A549 (cell line): ENCODE measurements at regions not wholly inside any gene's neighbourhood (a gene's known extent, or its start where the extent isn't known, plus 50 kb on each side); places are given as distances from the start of the nearest gene placed in this dataset.

ENCODE experiments used
- ATAC-seq, 2 experiments: fragments of 200-7000 bp in 1 of 2; fragments of >200 bp in 1 of 2; cut with Nextera tagmentation in 1 of 2; cut with Tn5 transposase in 1 of 2; 3 replicates each; pipeline versions ENCODE4 v1.8.0 to v1.9.1; 2018 to 2020; ENCODE audit warnings: mild to moderate bottlenecking in 1 of 2, moderate library complexity in 1 of 2
- CTCF ChIA-PET: fragments of 300-600 bp; sonication (Branson Sonifier 250); formaldehyde crosslinking; extraction: SDS; loops from one replicate; lab custom pipeline; 2021; ENCODE audit warnings: antibody characterized with exemption, inconsistent platforms; lab: Yijun Ruan, JAX
- POLR2A ChIA-PET: fragments of 350-600 bp; formaldehyde crosslinking; extraction: SDS; loops from one replicate; lab custom pipeline; 2021; ENCODE audit warnings: antibody characterized with exemption, inconsistent platforms; lab: Yijun Ruan, JAX
- DNase-seq, 2 experiments: peaks; one replicate each; pipeline versions ENCODE4 v3.0.0 to v3.0.0-alpha.2; 2011 to 2016; ENCODE audit warnings: low read depth in 1 of 2, low spot score in 1 of 2
- FAIRE-seq: peaks from 2 replicates; lab custom pipeline; 2011; peaks lifted over from hg19 to GRCh38; lab: Jason Lieb, UNC
- H3K27ac ChIP-seq, 2 experiments: fragments of >200 bp; sonication (Bioruptor Twin); formaldehyde crosslinking; 3 replicates each; pipeline ENCODE4 v1.5.1; 2016 to 2017
- H3K4me1 ChIP-seq: fragments of >200 bp; sonication (Bioruptor Twin); formaldehyde crosslinking; 3 replicates; pipeline ENCODE4 v1.6.1; 2016
- H3K4me2 ChIP-seq: fragments of >200 bp; sonication (Bioruptor Twin); formaldehyde crosslinking; 3 replicates; pipeline ENCODE4 v1.6.1; 2016
- H3K4me3 ChIP-seq: fragments of >200 bp; sonication (Bioruptor Twin); formaldehyde crosslinking; 3 replicates; pipeline ENCODE4 v1.5.1; 2016
- H3K9me3 ChIP-seq: fragments of >200 bp; sonication (Bioruptor Twin); formaldehyde crosslinking; 3 replicates; pipeline ENCODE4 v1.6.1; 2016
- CHD4 ChIP-seq: fragments of 200-600 bp; sonication (generic); IDR thresholded peaks from 2 replicates; pipeline ENCODE4 v1.6.1; 2016; ENCODE audit warnings: antibody characterized with exemption, mild to moderate bottlenecking, borderline replicate concordance
- EHMT2 ChIP-seq: fragments of 200-600 bp; sonication (generic); IDR thresholded peaks from 2 replicates; pipeline ENCODE4 v1.6.1; 2016; ENCODE audit warnings: antibody characterized with exemption, low read depth, mild to moderate bottlenecking, moderate library complexity
- ELK1 ChIP-seq: fragments of 150-350 bp; IDR thresholded peaks from 2 replicates; pipeline ENCODE4 v1.6.1; 2014; ENCODE audit warnings: low read depth, mild to moderate bottlenecking, low read length
- ESRRA ChIP-seq: fragments of 150-350 bp; IDR thresholded peaks from 2 replicates; pipeline ENCODE4 v1.6.1; 2014; ENCODE audit warnings: mild to moderate bottlenecking, low read length, borderline replicate concordance
- FOSL2 ChIP-seq, 2 experiments: fragments of 450-650 bp in 1 of 2; fragments of >200 bp in 1 of 2; sonication (Bioruptor Twin) in 1 of 2; formaldehyde crosslinking; IDR thresholded peaks; 2 replicates each; pipeline versions ENCODE4 v1.5.0 to v1.6.1; 2016 to 2020; ENCODE audit warnings: mild to moderate bottlenecking in 1 of 2, moderate library complexity in 1 of 2
- HES2 ChIP-seq: fragments of >200 bp; sonication (Bioruptor Twin); formaldehyde crosslinking; IDR thresholded peaks from 2 replicates; pipeline ENCODE4 v1.6.1; 2016
- JUNB ChIP-seq: fragments of >200 bp; sonication (Bioruptor Twin); formaldehyde crosslinking; IDR thresholded peaks from 2 replicates; pipeline ENCODE4 v1.6.1; 2016
- KDM5A ChIP-seq: fragments of 200-600 bp; sonication (generic); IDR thresholded peaks from 2 replicates; pipeline ENCODE4 v1.6.1; 2016; ENCODE audit warnings: antibody characterized with exemption, mild to moderate bottlenecking
- MAFK ChIP-seq: fragments of 450-650 bp; IDR thresholded peaks from 2 replicates; pipeline ENCODE4 v1.6.1; 2014; ENCODE audit not compliant: partially characterized antibody
- MAX ChIP-seq: IDR thresholded peaks from 2 replicates; pipeline ENCODE4 v1.6.1; 2012
- MYC ChIP-seq: IDR thresholded peaks from 2 replicates; pipeline ENCODE4 v1.6.1; 2012; ENCODE audit warnings: mild to moderate bottlenecking, inconsistent platforms, low read length, improper control_type of control experiment, borderline replicate concordance
- PBX3 ChIP-seq: IDR thresholded peaks from 2 replicates; pipeline ENCODE4 v1.6.1; 2012
- ZNF302 ChIP-seq: fragments of 250-450 bp; sonication (Bioruptor Pico); IDR thresholded peaks from 2 replicates; pipeline ENCODE4 v1.9.0; 2021; ENCODE audit warnings: inconsistent platforms, mild to moderate bottlenecking, moderate library complexity
- ZSCAN20 ChIP-seq: fragments of 250-450 bp; sonication (Bioruptor Pico); IDR thresholded peaks from 2 replicates; pipeline ENCODE4 v1.8.0; 2022; ENCODE audit warnings: mild to moderate bottlenecking, moderate library complexity
- WGBS: methylation state at CpG from one replicate; pipeline ENCODE4 v1.1.6; 2017; ENCODE audit errors: missing lambda C conversion rate; 5-methylcytosine and 5-hydroxymethylcytosine counted together
- TF ChIP-seq, protein P1 (sequence below): fragments of 200-600 bp; sonication (generic); IDR thresholded peaks from 2 replicates; pipeline ENCODE4 v1.6.1; 2016; ENCODE audit warnings: antibody characterized with exemption, mild to moderate bottlenecking, moderate library complexity
- TF ChIP-seq, protein P2 (sequence below): IDR thresholded peaks from 2 replicates; pipeline ENCODE4 v1.6.1; 2012; ENCODE audit warnings: low read depth, borderline replicate concordance

GRCh38 chr16:64771273-64771672 is 350.6 kb downstream of the CDH11 start (continued):
- TF ChIP-seq MYC (no peak), EHMT2 (no peak), JUNB (no peak), HES2 (no peak)
- TF ChIP-seq, protein P1, sequence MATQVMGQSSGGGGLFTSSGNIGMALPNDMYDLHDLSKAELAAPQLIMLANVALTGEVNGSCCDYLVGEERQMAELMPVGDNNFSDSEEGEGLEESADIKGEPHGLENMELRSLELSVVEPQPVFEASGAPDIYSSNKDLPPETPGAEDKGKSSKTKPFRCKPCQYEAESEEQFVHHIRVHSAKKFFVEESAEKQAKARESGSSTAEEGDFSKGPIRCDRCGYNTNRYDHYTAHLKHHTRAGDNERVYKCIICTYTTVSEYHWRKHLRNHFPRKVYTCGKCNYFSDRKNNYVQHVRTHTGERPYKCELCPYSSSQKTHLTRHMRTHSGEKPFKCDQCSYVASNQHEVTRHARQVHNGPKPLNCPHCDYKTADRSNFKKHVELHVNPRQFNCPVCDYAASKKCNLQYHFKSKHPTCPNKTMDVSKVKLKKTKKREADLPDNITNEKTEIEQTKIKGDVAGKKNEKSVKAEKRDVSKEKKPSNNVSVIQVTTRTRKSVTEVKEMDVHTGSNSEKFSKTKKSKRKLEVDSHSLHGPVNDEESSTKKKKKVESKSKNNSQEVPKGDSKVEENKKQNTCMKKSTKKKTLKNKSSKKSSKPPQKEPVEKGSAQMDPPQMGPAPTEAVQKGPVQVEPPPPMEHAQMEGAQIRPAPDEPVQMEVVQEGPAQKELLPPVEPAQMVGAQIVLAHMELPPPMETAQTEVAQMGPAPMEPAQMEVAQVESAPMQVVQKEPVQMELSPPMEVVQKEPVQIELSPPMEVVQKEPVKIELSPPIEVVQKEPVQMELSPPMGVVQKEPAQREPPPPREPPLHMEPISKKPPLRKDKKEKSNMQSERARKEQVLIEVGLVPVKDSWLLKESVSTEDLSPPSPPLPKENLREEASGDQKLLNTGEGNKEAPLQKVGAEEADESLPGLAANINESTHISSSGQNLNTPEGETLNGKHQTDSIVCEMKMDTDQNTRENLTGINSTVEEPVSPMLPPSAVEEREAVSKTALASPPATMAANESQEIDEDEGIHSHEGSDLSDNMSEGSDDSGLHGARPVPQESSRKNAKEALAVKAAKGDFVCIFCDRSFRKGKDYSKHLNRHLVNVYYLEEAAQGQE = no peak

GRCh38 chr16:64762211-64762610 is 359.7 kb downstream of the CDH11 start:
- FAIRE-seq (no peak), ATAC-seq (no peak), DNase-seq (no peak)
- Histone ChIP-seq H3K27ac (no peak overlapping the region), H3K4me3 (no peak overlapping the region), H3K4me2 (no peak overlapping the region), H3K4me1 (no peaks in the 10 kb centered on the region), H3K9me3 (no peaks in the 10 kb centered on the region; the same call in 2 of the 3 replicates)
- 2% methylated on average over 2 of the region's 2 CpGs for WGBS
- ChIA-PET CTCF (interaction anchor here (0.7 kb wide), 1 partner anchor 983 kb away, joined by 3 read pairs; no protein-coding TSS in a partner anchor), POLR2A (no interaction called here)
- TF ChIP-seq HES2 (no peak), ZNF302 (CRISPR knock-in tag) (no peak), ELK1 (no peak), KDM5A (no peak), FOSL2 (IDR thresholded peaks at IDR 0.05) (no peak), FOSL2 (CRISPR knock-in tag; IDR thresholded peaks at IDR 0.05) (no peak), ZSCAN20 (CRISPR knock-in tag) (no peak), PBX3 (no peak), MAFK (no peak), MAX (no peak), ESRRA (no peak), CHD4 (no peak), JUNB (no peak)
- TF ChIP-seq, protein P2, sequence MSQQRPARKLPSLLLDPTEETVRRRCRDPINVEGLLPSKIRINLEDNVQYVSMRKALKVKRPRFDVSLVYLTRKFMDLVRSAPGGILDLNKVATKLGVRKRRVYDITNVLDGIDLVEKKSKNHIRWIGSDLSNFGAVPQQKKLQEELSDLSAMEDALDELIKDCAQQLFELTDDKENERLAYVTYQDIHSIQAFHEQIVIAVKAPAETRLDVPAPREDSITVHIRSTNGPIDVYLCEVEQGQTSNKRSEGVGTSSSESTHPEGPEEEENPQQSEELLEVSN = no peak
- TF ChIP-seq, protein P1 = no peak
